Neutrophil (primary cell): ENCODE measurements at regions not wholly inside any gene's neighbourhood (a gene's known extent, or its start where the extent isn't known, plus 50 kb on each side); places are given as distances from the start of the nearest gene placed in this dataset.

Source experiments
- H3K27ac ChIP-seq: fragments of 200-600 bp; sonication (generic); 2 replicates; pipeline ENCODE4 v1.5.1; 2016; ENCODE audit warnings: mild to moderate bottlenecking, moderate library complexity
- H3K27me3 ChIP-seq: fragments of 200-600 bp; sonication (generic); 2 replicates; pipeline ENCODE4 v1.6.0; 2016; ENCODE audit warnings: mild to moderate bottlenecking
- H3K36me3 ChIP-seq: fragments of 200-600 bp; sonication (generic); 2 replicates; pipeline ENCODE4 v1.5.1; 2017
- H3K4me1 ChIP-seq, 2 experiments: fragments of 200-600 bp in 1 of 2; sonication (generic) in 1 of 2; 1 replicate in 1 of 2; 2 replicates in 1 of 2; pipeline versions ENCODE4 v1.5.1 to v1.6.1; 2013 to 2016; ENCODE audit warnings: low read depth in 1 of 2, low read length in 1 of 2, mild to moderate bottlenecking in 1 of 2, moderate library complexity in 1 of 2; ENCODE audit not compliant: control insufficient read depth in 1 of 2, insufficient read depth in 1 of 2
- H3K4me3 ChIP-seq, 2 experiments: fragments of 200-600 bp in 1 of 2; sonication (generic) in 1 of 2; 1 replicate in 1 of 2; 2 replicates in 1 of 2; pipeline ENCODE4 v1.5.1; 2013 to 2016; ENCODE audit warnings: low read depth in 1 of 2, low read length in 1 of 2, mild to moderate bottlenecking in 1 of 2, moderate library complexity in 1 of 2
- H3K9me3 ChIP-seq: fragments of 200-600 bp; sonication (generic); 2 replicates; pipeline ENCODE4 v1.5.1; 2016
- CTCF ChIP-seq: fragments of 200-600 bp; sonication (generic); IDR thresholded peaks from 2 replicates; pipeline ENCODE4 v1.5.1; 2016; ENCODE audit warnings: antibody characterized with exemption

DNA sequence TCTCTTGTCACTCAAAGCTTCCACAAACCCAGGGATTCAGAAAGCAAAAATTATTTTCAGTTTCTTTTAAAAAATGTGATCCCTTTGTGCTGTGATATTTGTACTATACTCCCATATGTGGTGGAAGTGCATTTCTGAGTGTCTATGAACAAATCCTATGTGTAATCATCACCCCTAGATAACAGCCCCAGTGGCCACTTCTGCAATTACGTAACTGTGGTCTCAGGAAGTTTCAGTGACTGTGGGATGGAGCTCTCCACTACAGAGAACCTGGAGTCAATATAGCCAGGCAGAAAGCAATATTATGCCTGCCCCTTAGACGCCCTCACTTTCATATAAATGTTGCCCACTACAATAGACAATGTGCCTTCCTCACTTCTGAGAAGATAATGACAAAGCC lies 1101.7 kb upstream of the GHITM start:
- Histone ChIP-seq H3K9me3 (no peaks in the 10 kb centered on the region), H3K4me3 (no peak overlapping the region), H3K4me1 (no peaks in the 10 kb centered on the region), H3K36me3 (no peaks in the 10 kb centered on the region), H3K27ac (no peak overlapping the region), H3K27me3 (no peaks in the 10 kb centered on the region)
- TF ChIP-seq CTCF = no peak

- Histone ChIP-seq H3K4me3 (no peak overlapping the region), H3K27ac (no peak overlapping the region), H3K27me3 (no peaks in the 10 kb centered on the region), H3K4me1 (no peaks in the 10 kb centered on the region), H3K36me3 (no peaks in the 10 kb centered on the region), H3K9me3 (no peaks in the 10 kb centered on the region)
- TF ChIP-seq CTCF = no peak
Measured at GRCh38 chr10:83038631-83039030, 1100.7 kb upstream of the GHITM start.

- H3K9me3 ChIP-seq = no peaks in the 10 kb centered on the region
- no peak overlapping the region for H3K4me3 ChIP-seq
- H3K27me3 ChIP-seq = no peaks in the 10 kb centered on the region
- H3K4me1 ChIP-seq = no peaks in the 10 kb centered on the region
- TF ChIP-seq CTCF = no peak
- H3K27ac ChIP-seq = no peak overlapping the region
- no peaks in the 10 kb centered on the region for H3K36me3 ChIP-seq
Measured at GRCh38 chr10:83045731-83046130, 1093.6 kb upstream of the GHITM start.

- Histone ChIP-seq H3K27ac (no peak overlapping the region), H3K36me3 (no peaks in the 10 kb centered on the region), H3K4me1 (no peaks in the 10 kb centered on the region), H3K4me3 (no peak overlapping the region), H3K27me3 (no peaks in the 10 kb centered on the region), H3K9me3 (no peaks in the 10 kb centered on the region)
- TF ChIP-seq CTCF = no peak
Measured at GRCh38 chr10:83050815-83051214, 1088.5 kb upstream of the GHITM start.

DNA sequence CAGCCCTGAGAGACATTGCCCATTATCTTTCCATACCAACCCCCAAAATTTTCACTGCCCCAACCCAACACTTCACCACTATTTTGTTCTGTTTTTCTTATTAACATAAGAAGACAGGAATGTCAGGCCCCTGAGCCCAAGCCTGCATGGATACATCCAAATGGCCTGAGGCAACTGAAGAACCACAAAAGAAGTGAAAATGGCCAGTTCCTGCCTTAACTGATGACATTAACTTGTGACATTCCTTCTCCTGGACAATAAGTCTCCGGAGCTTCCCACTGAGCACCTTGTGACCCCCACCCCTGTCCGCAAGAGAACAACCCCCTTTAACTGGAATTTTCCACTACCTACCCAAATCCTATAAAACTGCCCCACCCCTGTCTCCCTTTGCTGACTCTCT lies 1076.4 kb upstream of the GHITM start:
- Histone ChIP-seq H3K27ac (no peak overlapping the region), H3K9me3 (no peaks in the 10 kb centered on the region), H3K4me3 (no peak overlapping the region), H3K36me3 (no peaks in the 10 kb centered on the region), H3K4me1 (no peaks in the 10 kb centered on the region), H3K27me3 (no peaks in the 10 kb centered on the region)
- no peak for TF ChIP-seq CTCF

GRCh38 chr10:83073472-83073871 lies 1065.8 kb upstream of the GHITM start:
- H3K27ac ChIP-seq = no peak overlapping the region
- TF ChIP-seq CTCF = no peak
- no peaks in the 10 kb centered on the region for H3K27me3 ChIP-seq
- no peak overlapping the region for H3K4me3 ChIP-seq
- H3K9me3 ChIP-seq = no peaks in the 10 kb centered on the region
- no peaks in the 10 kb centered on the region for H3K36me3 ChIP-seq
- no peaks in the 10 kb centered on the region for H3K4me1 ChIP-seq
